GM11168 (cell line): ENCODE measurements at regions not wholly inside any gene's neighbourhood (a gene's known extent, or its start where the extent isn't known, plus 50 kb on each side); places are given as distances from the start of the nearest gene placed in this dataset.

Experiments
- in situ Hi-C: fragments of 300-500 bp; cut with MboI; formaldehyde crosslinking; loops from one replicate; pipeline ENCODE4 v1.12.0; 2022; ENCODE audit warnings: low sequenced_read_pairs; ENCODE audit not compliant: unreplicated experiment

DNA sequence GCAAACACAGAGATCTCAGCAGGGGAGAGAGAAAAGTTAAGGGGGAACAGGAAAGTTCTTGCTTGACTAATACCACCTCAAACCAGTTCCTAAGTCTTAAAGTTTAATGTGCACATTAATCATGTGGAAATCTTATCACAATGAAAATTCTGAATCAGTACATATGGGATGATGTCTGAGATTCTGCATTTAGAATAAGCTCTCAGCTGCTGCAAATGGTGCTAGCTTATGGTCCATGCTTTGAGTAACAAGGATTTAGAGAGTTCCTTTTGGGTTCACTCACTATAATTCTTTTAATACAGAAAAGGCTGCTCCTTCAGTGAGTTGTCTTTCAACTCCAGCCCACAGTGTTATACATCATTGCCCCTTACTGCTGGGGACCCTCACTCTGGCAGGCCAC lies 99.5 kb upstream of the THRB start:
- in situ Hi-C loops, result no loop called here

DNA sequence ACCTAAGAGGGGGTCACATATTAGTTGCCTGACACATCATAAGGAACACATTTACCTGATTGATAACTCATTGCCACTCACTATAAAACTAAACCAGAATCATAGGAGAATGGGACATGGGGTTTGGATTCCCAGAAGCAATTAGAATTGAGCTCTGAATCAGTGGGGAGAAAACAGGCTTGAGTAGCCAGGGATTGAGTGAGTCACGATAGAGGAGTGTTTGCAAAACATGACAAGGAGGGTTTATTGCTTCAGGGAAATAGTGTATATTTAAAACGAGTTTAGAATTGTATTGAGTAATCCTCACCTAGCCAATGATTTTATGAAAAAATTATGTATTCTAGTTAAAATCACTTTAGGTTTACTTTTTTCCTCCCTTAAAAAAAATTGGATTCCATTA lies 101.1 kb upstream of the THRB start:
- in situ Hi-C loops, result no loop called here

DNA sequence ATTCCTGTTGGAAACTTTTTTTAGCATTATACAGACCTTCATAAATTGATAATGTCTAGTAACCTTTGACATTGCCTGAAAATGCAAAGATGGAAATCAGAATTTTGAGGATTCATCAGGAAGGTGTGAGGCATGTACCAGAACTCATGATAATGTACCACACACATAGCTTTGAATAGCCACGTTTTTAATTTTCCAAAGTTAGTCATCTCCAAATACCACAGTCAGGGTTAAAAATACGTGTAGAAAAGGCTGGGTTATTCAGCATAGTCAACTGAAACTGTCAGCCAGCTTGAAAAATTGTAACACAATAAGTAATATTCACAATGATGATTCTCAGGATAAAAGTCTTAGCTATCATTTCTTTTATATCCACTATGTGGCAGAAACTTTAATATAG lies 102.0 kb upstream of the THRB start:
- in situ Hi-C loops, result no loop called here

DNA sequence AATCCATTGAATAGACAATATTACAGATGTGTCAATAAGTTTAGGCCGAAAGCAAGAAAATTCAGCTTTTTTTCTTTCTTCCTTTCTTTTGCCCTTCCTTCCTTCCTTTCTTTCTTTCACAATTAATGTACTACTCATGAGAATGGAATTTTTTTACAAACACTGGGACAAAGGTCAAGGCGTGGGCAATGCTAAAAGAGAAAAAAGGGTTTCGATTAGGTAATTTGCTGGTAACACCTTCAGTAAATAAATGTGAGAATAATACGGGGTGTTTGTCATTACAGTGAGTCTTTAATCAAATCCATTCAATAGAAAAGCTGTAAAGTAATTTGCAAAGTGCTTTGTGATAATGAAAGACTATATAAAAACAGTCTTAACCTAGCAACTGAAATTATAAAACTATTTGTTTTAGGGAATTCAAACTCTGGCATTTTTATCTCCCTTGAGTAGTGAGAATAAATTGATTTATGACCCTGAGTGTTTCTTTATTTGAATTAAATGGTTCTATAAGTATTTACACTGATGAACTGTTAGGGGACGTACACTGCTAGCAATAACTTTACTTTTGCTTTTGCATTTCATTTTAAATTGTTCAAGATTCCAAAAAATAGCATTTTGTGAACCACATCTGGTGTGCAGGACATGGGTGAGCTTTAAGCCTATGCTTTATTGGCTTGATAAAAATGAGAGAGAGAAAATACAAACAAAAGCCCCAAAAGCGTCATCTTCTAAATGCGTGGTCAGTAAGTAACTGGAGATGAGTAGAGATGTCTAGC lies 104.2 kb upstream of the THRB start:
- in situ Hi-C loops, result no loop called here

DNA sequence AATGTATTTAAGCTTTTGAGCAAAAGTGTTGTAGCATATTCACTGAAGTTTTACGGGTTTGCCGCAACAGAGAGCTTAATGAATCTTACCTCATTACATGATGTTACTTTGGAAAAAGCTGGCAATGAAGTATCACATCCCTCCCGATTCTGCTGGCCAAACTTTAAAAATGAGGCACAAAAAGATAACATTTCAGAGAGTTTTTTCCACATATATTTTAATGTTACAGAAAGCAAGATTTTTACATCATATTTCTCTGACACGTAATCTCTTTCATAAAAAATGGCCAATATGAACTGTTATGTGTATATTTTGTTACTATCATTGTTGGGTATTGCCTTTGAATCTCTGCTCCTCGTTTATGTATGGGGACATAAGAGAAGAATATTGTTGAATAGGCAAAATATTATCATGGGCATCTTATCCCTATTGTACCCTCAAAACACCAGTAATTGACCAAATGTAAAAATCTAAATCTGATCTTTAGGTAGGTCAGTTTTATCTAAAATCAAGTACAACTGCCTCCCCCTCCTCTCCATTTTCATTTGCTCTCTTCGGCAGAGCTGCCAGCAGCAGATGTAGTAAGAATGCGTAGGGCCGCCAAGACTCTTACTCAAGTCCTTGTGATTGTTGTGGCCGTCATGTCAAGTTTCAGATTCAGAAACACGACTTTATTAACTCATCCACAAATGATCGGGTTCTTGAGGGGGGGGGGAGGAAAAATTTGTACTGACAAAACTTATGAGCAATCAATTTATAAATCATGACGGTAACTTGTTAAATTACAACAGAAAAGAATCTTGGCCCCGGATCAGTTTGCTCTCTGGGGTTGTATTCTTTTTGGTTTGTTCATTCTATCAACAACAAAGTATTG lies 106.7 kb upstream of the THRB start:
- in situ Hi-C loops, result no loop called here

DNA sequence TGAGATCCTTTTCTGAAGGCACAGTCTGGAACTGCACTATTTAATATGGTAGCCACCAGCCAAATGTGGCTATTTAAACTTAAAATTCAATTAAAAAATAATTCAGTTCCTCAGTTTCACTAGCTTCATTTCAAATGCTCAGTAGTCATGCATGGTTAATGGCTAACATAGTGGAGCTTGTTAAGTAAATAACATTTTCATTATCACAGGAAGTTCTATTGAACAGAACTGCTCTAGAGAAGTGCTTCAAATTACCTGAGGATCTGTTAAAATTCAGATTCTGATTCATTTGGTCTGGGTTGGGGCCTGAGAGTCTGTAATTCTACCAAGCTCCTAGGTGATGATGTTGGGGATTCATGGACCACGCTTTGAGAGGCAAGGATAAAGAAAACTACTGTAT lies 109.6 kb upstream of the THRB start:
- in situ Hi-C loops, result no loop called here

DNA sequence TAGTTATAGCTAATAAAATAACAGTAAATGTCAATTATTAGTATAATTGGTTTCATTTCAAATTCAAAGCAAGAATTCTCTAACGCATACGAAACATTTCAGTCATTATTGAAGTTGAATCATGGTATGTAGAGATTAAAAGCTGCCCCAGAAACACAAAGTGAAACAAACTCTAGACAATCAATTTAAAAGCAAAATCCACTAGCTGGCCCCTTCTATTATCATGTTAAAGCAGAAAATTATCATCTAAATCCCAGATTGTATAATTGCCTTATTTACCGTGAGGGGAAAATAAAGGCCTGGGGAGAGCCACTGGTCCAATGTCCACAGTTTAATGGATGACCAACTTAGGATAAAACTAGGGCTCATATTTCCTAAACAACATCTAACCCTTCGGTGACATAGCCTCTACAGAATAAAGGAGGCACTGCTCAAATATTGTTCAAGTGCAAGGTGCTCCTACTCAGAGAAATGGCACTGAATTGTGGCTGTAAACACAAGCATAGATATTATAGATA lies 110.9 kb upstream of the THRB start:
- in situ Hi-C loops, result no loop called here

DNA sequence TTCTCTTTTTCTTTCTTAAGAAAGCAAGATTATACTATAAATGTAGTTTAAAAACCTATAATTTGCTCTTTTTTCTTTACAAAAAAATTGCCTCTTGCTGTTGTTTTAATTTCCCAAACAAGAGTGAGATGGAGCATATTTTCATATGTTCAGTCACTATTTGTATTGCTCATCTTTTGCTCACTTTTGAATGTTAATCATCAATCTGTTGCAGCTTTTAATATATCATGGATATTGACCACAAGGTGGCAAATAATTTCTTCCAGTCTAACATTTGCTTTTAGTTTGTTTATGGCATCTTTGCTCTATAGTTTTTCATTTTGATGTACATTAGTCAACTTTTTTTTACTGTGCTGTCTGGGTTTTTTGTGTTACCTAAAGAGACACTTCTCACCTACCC lies 112.6 kb upstream of the THRB start:
- in situ Hi-C loops, result no loop called here

DNA sequence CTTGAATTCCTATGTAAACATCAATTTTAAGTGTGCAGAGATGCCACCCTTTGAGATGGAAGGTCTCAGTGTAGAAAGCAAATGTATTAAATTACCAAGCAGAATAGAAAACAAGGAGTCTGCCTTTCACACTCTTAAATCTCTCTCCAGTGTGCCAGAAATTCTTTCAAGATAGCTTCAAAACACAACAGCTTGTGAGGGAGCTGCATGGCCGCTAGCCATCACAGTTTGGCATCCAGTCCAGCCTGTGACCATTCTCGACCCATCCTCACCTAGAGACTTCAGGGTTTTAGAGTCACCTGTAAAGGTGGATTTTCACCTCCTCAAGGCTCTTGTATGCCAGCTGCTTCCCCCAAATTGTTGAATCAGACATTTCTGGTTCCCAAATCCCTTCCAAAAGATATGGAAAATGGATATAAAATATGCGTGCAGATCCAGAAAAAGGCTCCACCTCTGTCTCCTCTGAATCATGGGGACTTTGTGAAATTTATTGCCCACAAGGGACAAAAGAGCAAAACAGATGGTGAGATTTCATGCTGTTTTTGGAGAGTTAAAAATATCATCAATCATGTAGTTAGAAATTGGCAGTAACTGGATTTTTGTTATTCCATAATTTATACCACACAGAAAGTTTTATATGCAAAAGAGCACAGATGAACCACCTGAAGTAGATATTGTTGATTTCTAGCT lies 114.2 kb upstream of the THRB start:
- in situ Hi-C loops, result no loop called here

DNA sequence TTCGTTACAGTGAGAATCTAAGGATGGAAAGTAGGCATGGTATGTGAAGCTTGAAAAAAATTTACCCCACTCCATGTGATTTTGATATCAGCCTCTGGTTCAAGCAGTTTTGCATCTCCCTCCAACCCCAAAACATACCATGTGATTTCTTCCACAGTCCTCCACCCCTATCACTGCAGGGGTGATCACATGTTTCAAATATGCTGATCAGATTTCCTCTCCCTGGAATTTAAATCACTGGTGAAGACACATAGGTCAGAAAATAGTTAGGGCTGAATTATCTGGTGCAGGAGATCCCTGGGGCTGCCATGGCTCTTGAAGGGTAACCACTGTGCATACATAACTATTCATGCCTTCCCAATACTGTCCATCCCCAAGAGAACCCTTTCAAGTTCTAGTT lies 119.7 kb upstream of the THRB start:
- in situ Hi-C loops, result no loop called here

DNA sequence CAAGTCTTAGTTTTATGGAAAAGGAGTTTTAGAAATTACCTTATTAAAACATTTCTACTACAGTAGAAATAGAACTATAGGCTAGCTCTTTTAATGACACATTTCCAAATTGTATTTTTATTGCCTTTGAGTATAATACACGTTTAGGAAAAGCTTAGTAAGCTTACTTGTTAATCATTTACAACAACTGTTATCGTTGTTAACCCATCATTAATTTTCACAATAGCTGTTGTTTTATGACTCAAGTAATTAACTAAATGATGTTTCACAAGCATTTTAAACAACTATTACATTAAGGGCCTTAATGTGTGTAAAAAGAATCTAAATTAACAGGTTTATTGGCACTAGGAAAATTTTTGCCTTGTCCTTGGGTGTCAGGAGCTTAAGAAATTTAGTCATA lies 120.5 kb upstream of the THRB start:
- in situ Hi-C loops, result no loop called here

DNA sequence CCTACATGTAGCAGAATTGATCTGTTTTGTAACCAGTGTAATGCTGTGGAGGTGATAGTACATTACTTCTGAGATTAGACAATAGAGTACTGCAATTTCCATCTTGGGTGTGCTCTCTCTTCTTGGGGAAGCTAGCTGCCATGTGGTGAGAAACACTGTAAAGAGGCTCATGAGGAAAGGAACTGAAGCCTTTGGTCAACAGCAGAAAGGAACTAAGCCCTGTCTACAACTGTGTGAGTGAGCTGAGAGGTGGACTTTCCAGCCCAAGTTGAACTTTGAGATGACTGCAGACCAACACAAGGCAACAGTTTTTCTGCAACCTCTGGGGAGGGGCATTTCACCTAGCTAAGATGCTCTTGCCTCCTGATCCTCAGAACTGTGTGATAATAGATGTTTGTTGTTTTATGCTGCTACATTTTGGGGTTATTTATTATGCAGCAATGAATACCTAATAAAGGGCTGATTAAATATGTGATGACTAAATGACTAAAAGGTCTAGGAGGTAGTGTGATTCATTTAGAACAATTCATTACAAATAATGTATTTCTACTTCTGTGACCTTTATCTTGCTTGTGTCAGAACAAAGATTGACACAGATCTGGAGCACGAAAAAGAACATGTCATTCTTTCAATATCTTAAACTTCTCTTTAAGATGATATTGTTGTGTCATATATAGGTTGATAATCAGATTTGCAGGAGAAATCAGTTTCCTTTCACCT lies 121.6 kb upstream of the THRB start:
- in situ Hi-C loops, result no loop called here

DNA sequence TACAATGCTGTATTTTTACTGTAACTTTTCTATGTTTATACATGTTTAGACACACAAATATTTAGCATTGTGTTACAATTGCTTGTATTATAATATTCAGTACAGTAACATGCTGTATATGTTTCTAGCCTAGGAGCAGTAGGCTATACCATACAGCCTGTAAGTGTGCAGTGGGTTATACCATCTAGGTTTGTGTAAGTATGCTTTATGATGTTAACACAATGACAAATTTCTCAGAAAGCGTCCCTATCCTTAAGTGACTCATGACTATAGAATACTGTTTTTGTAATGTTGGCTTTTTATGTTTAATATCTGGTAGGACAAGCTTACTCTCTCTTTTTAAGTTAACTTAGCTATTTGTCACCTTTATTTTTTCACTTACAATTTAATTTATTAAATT lies 127.5 kb upstream of the THRB start:
- in situ Hi-C loops, result no loop called here

DNA sequence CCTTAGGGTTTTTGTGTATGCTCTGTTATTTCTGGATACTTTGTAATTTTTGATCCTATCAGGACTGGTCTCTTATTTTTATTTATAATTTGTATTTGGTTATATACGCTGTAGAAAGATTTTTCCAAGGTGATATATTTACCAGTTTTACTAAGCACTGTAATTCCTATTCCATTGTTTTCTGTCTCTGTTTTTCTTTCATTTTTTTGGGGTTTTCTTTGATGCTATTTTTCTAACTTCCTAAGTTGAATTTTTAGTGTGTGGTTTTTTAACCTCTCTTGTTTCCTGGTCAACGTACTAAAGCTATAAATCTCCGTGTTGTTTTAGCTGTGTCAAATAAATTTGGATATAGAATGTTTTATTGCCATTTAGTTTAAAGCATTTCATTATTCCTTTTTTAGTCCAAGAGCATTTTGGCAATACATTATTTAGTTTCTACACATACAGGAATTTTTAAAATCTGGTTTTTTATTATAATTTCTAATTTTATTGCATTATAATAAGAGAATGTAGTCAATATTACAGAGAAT lies 128.1 kb upstream of the THRB start:
- in situ Hi-C loops, result no loop called here

DNA sequence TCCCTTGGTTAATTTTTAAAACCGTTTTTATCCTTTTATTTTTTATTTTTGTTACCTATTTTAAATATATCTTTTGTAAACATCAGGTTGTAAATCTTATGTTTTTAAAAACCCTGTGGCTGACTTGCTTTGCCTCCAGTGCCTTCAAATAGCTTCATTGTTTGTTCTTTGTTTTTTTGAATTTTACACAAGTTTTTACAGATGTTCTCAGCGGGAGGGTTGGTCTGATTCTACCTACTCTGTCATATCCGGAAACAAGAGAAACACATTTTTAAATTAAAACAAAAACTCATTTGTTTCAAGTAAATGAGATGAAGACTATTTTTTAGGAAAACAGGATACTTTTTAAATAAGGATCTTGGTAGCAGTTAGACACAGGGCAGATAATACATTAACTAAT lies 129.0 kb upstream of the THRB start:
- in situ Hi-C loops, result no loop called here

DNA sequence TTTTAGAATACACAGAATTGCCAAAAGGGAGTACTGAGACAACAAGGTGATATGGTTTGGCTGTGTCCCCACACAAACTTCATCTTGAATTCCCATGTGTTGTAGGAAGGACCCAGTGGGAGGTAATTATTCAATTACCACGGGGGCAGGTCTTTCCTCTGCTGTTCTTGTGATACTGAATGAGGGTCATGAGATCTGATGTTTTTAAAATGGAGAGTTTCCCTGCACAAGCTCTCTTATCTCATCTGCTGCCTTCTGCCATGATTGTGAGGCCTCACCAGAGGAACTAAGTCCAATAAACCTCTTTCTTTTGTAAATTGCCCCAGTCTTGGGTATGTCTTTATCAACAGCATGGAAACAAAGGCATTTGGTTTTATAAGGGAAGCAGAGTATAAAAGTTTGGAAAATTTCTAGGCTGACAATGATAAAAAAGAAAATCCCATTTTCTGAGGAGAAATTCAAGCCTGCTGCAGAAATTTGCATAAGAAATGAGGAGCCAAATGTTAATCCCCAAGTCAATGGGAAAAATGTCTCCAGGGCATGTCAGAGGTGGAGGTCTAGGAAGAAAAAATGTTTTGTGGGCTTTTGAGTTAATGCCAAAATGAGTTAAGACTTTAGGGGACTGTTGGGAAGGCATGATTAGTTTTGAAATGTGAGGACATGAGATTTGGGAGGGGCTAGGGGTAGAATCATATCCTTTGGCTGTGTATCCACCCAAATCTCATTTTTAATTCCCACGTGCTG lies 130.5 kb upstream of the THRB start:
- in situ Hi-C loops, result no loop called here

DNA sequence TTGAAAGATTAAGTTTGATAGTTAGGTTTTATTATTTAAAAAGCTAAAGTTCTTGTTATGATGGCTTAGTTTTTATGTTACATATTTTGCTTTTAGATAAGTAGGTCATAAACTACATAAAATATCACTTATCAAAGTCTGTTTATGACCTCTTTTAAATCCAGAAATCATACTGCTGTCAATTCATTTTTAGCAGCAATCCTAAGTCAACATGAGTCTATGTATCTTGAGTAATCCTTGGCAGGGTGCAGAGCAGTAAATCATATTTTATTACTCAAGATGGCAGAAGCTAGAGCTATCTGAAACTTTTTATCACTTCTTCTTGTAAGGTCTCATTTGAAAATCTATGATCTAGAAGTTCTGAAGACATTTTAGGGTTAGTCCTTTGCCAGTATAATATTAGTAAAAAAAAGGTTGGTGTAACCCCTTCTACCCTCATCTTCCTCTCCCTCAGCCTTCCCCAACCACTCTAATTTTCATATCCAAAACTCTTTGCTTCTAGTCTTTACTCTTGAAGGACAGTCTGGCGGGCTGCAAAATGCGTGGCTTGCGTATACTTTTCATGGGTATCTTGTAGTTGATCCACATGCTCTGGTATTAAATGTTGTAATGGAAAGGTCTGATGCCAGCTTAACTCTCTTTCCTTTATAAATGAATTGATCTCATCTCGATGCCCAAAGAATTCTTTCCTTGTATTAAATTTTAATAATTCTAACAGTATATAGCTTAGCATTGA lies 134.0 kb upstream of the THRB start:
- in situ Hi-C loops, result no loop called here

DNA sequence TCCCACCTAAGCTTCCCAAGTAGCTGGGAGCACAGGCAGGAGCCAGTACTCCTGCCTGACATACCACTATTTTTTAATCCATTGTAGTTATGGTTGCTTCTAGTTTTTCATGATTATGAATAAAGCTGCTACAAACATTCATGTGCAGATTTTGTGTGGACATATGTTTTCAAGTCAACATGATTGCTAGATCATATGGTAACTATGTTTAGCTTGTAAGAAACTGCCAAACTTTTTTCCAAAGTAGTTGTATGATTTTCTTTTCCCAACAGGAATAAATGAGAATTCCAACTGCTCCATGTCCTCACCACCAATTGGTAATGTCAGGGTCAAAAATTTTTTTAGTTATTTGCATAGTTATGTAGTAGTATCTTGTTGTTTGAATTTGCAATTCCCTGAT lies 136.8 kb upstream of the THRB start:
- in situ Hi-C loops, result no loop called here

DNA sequence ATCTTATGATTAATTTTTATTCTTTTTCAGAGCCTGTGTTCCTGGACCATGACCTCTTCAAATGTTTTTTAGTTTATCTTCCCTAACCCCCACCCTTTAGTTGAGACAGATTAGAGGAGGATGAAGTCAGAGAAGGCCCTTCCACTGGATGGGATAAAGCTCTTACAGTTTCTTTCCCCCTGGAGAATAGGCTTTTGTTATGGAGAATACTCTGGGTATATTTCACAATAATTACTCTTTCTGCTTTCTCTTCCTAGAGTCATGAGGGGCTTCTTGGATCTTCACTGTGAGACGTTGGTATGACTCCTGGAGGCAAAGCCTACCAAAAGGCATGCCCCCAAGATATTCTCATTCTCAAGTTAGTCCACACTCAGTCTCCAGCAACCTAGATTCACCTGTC lies 144.4 kb upstream of the THRB start:
- in situ Hi-C loops, result no loop called here
